Trophoblast cell (in vitro differentiated cells and primary cell): ENCODE measurements at regions not wholly inside any gene's neighbourhood (a gene's known extent, or its start where the extent isn't known, plus 50 kb on each side); places are given as distances from the start of the nearest gene placed in this dataset.
A peak's percentile ranks its signal among the peaks of the same experiment; 100 is the strongest.

Source experiments
- DNase-seq, 2 donors: peaks; one replicate each; pipeline ENCODE4 v3.0.0-alpha.2; 2016
- H2AFZ ChIP-seq: 2 replicates; pipeline ENCODE4 v1.6.1; 2013; ENCODE audit warnings: low read length, moderate library complexity, mild to moderate bottlenecking; ENCODE audit not compliant: insufficient read depth, poor library complexity
- H2AK5ac ChIP-seq: 2 replicates; pipeline ENCODE4 v1.6.1; 2013; ENCODE audit warnings: mild to moderate bottlenecking, low read length
- H2BK120ac ChIP-seq: 2 replicates; pipeline ENCODE4 v1.6.1; 2013; ENCODE audit warnings: low read length, mild to moderate bottlenecking, moderate library complexity; ENCODE audit not compliant: insufficient read depth, poor library complexity
- H2BK12ac ChIP-seq: 2 replicates; pipeline ENCODE4 v1.6.1; 2013; ENCODE audit warnings: mild to moderate bottlenecking, low read length, moderate library complexity
- H2BK5ac ChIP-seq: 2 replicates; pipeline ENCODE4 v1.6.1; 2013; ENCODE audit warnings: low read length, low read depth, moderate library complexity, mild to moderate bottlenecking; ENCODE audit not compliant: poor library complexity
- H3K14ac ChIP-seq: 2 replicates; pipeline ENCODE4 v1.6.1; 2013; ENCODE audit warnings: mild to moderate bottlenecking, low read length
- H3K18ac ChIP-seq: 2 replicates; pipeline ENCODE4 v1.6.1; 2013; ENCODE audit warnings: mild to moderate bottlenecking, low read length
- H3K23ac ChIP-seq: 2 replicates; pipeline ENCODE4 v1.6.1; 2013; ENCODE audit warnings: low read length
- H3K27ac ChIP-seq: 2 replicates; pipeline ENCODE4 v1.5.1; 2013; ENCODE audit warnings: low read depth, mild to moderate bottlenecking, inconsistent platforms, low read length, moderate library complexity
- H3K27me3 ChIP-seq: 2 replicates; pipeline ENCODE4 v1.6.1; 2013; ENCODE audit warnings: inconsistent platforms, mild to moderate bottlenecking, low read length, moderate library complexity; ENCODE audit not compliant: insufficient read depth
- H3K36me3 ChIP-seq, 2 experiments: 1 replicate in 1 of 2; 2 replicates in 1 of 2; pipeline ENCODE4 v1.6.1; 2013; ENCODE audit warnings: low read length in 2 of 2, mild to moderate bottlenecking in 2 of 2, moderate library complexity in 1 of 2; ENCODE audit not compliant: insufficient read depth in 2 of 2, control insufficient read depth in 1 of 2
- H3K4ac ChIP-seq: 2 replicates; pipeline ENCODE4 v1.6.1; 2013; ENCODE audit warnings: low read depth, mild to moderate bottlenecking, low read length, moderate library complexity
- H3K4me1 ChIP-seq, 2 experiments: 1 replicate in 1 of 2; 2 replicates in 1 of 2; pipeline ENCODE4 v1.6.1; 2013; ENCODE audit warnings: low read length in 2 of 2, mild to moderate bottlenecking in 2 of 2, moderate library complexity in 1 of 2; ENCODE audit not compliant: insufficient read depth in 2 of 2, control insufficient read depth in 1 of 2
- H3K4me2 ChIP-seq: 2 replicates; pipeline ENCODE4 v1.6.1; 2013; ENCODE audit warnings: inconsistent platforms, mild to moderate bottlenecking, low read length, moderate library complexity
- H3K4me3 ChIP-seq: 2 replicates; pipeline ENCODE4 v1.5.1; 2013; ENCODE audit warnings: mild to moderate bottlenecking, low read depth, low read length, inconsistent platforms
- H3K79me1 ChIP-seq: one replicate; pipeline ENCODE4 v1.6.1; 2013; ENCODE audit warnings: low read length
- H3K79me2 ChIP-seq: 2 replicates; pipeline ENCODE4 v1.6.1; 2013; ENCODE audit warnings: low read length, mild to moderate bottlenecking; ENCODE audit not compliant: control insufficient read depth, insufficient read depth, poor library complexity
- H3K9ac ChIP-seq: 2 replicates; pipeline ENCODE4 v1.6.1; 2013; ENCODE audit warnings: mild to moderate bottlenecking, low read length
- H3K9me3 ChIP-seq: 2 replicates; pipeline ENCODE4 v1.6.1; 2013; ENCODE audit warnings: low read depth, mild to moderate bottlenecking, control low read depth, inconsistent platforms, low read length; ENCODE audit not compliant: insufficient read depth
- H4K12ac ChIP-seq: 2 replicates; pipeline ENCODE4 v1.6.1; 2013; ENCODE audit warnings: low read depth, mild to moderate bottlenecking, low read length, moderate library complexity
- H4K8ac ChIP-seq: 2 replicates; pipeline ENCODE4 v1.6.1; 2013; ENCODE audit warnings: low read depth, mild to moderate bottlenecking, low read length, moderate library complexity
- H4K91ac ChIP-seq: one replicate; pipeline ENCODE4 v1.6.1; 2013; ENCODE audit warnings: low read depth, mild to moderate bottlenecking, low read length, moderate library complexity
- WGBS: extraction: QIAGEN DNeasy Blood & Tissue Kit; methylation state at CpG from one replicate; pipeline ENCODE4 v1.1.7; 2013; ENCODE audit warnings: missing lambda C conversion rate; ENCODE audit not compliant: insufficient read length, insufficient coverage; ENCODE audit errors: extremely low coverage; 5-methylcytosine and 5-hydroxymethylcytosine counted together

- Histone ChIP-seq H2BK12ac (no peak overlapping the region), H3K4me3 (no peak overlapping the region), H2BK120ac (no peak overlapping the region), H2BK5ac (no peak overlapping the region), H2AK5ac (no peak overlapping the region), H3K9ac (no peak overlapping the region), H3K4ac (no peak overlapping the region), H4K91ac (no peak overlapping the region), H3K4me1 (no peaks in the 10 kb centered on the region), H4K8ac (no peak overlapping the region), H3K9me3 (no peaks in the 10 kb centered on the region), H3K14ac (no peak overlapping the region), H3K36me3 (no peaks in the 10 kb centered on the region), H3K27ac (no peak overlapping the region), H4K12ac (no peak overlapping the region), H3K79me2 (no peaks in the 10 kb centered on the region), H2AFZ (no peak overlapping the region), H3K4me2 (no peak overlapping the region), H3K18ac (no peak overlapping the region), H3K79me1 (no peaks in the 10 kb centered on the region), H3K27me3 (no peaks in the 10 kb centered on the region), H3K23ac (no peak overlapping the region)
- DNase-seq = no peak
- no CpG with 5 or more reads among the region's 10 CpGs for WGBS
Observed at GRCh38 chr11:114779189-114779588, 100.9 kb downstream of the NXPE2 start.

- WGBS = no CpG with 5 or more reads among the region's 13 CpGs
- H4K12ac ChIP-seq = no peak overlapping the region
- peak in 1 of 2 donors; percentile 12 for DNase-seq
- no peak overlapping the region for H3K4ac ChIP-seq
- no peak overlapping the region for H4K91ac ChIP-seq
- H3K4me1 ChIP-seq = no peaks in the 10 kb centered on the region
- no peak overlapping the region for H3K4me3 ChIP-seq
- no peak overlapping the region for H3K23ac ChIP-seq
- no peaks in the 10 kb centered on the region for H3K79me2 ChIP-seq
- H3K36me3 ChIP-seq = no peaks in the 10 kb centered on the region
- no peaks in the 10 kb centered on the region for H3K9me3 ChIP-seq
- H3K4me2 ChIP-seq = no peak overlapping the region
- no peak overlapping the region for H2AK5ac ChIP-seq
- H3K18ac ChIP-seq = no peak overlapping the region
- H3K27ac ChIP-seq = no peak overlapping the region
- H3K27me3 ChIP-seq = no peaks in the 10 kb centered on the region
- H2BK5ac ChIP-seq = no peak overlapping the region
- no peak overlapping the region for H3K9ac ChIP-seq
- no peak overlapping the region for H2AFZ ChIP-seq
- no peak overlapping the region for H4K8ac ChIP-seq
- H2BK12ac ChIP-seq = no peak overlapping the region
- H3K79me1 ChIP-seq = no peaks in the 10 kb centered on the region
- no peak overlapping the region for H2BK120ac ChIP-seq
- H3K14ac ChIP-seq = no peak overlapping the region
Observed at GRCh38 chr11:114782650-114783310, 104.5 kb downstream of the NXPE2 start.

GRCh38 chr11:114783805-114784204, 105.5 kb downstream of the NXPE2 start:
- Histone ChIP-seq H3K9ac (no peak overlapping the region), H4K8ac (no peak overlapping the region), H3K36me3 (no peaks in the 10 kb centered on the region), H2BK120ac (no peak overlapping the region), H3K23ac (no peak overlapping the region), H3K27me3 (no peaks in the 10 kb centered on the region), H2BK12ac (no peak overlapping the region), H3K27ac (no peak overlapping the region), H2AK5ac (no peak overlapping the region), H3K4me3 (no peak overlapping the region), H3K79me2 (no peaks in the 10 kb centered on the region), H2AFZ (no peak overlapping the region), H3K14ac (no peak overlapping the region), H4K12ac (no peak overlapping the region), H3K79me1 (no peaks in the 10 kb centered on the region), H3K4me1 (no peaks in the 10 kb centered on the region), H3K9me3 (no peaks in the 10 kb centered on the region), H3K18ac (no peak overlapping the region), H2BK5ac (no peak overlapping the region), H3K4me2 (no peak overlapping the region), H4K91ac (no peak overlapping the region), H3K4ac (no peak overlapping the region)
- no peak for DNase-seq

GRCh38 chr11:114784216-114784615, 105.9 kb downstream of the NXPE2 start:
- Histone ChIP-seq H2BK5ac (no peak overlapping the region), H3K9me3 (no peaks in the 10 kb centered on the region), H3K36me3 (no peaks in the 10 kb centered on the region), H3K4me1 (no peaks in the 10 kb centered on the region), H3K27me3 (no peaks in the 10 kb centered on the region), H4K12ac (no peak overlapping the region), H2BK120ac (no peak overlapping the region), H3K18ac (no peak overlapping the region), H3K9ac (no peak overlapping the region), H2AFZ (no peak overlapping the region), H4K91ac (no peak overlapping the region), H3K79me1 (no peaks in the 10 kb centered on the region), H3K4me3 (no peak overlapping the region), H3K79me2 (no peaks in the 10 kb centered on the region), H3K14ac (no peak overlapping the region), H3K4ac (no peak overlapping the region), H3K4me2 (no peak overlapping the region), H3K23ac (no peak overlapping the region), H2AK5ac (no peak overlapping the region), H3K27ac (no peak overlapping the region), H4K8ac (no peak overlapping the region), H2BK12ac (no peak overlapping the region)
- no peak for DNase-seq
- WGBS = no CpG with 5 or more reads among the region's 5 CpGs
